ENCODE measurements at regions not wholly inside any gene's neighbourhood (a gene's known extent, or its start where the extent isn't known, plus 50 kb on each side); places are given as distances from the start of the nearest gene placed in this dataset.
"Not testable (repeated sequence)": the region's sequence is repeated elsewhere in the genome, so short reads cannot be mapped to it uniquely, and the experiment has no call there.

DNA sequence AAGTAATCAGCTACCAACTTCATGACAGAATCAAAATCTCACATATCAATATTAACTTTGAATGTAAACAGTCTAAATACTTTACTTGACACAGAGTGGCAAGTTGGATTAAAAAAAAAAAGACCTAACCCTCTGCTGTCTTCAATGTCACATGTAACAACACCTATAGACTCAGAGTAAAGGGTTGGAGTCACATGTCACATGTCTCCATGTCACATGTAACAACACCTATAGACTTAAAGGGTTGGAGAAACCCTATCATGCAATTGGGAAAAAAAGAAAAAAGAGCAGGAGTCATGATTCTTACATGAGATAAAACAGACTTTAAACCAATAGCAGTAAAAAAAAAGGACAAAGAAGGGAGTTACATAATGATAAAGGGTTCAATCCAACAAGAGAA, 665.3 kb upstream of the LRRTM1 start:
- POLR2A ChIA-PET = no interaction called here
- Mint-ChIP-seq H3K27me3 (no peaks in the 10 kb centered on the region), H3K27ac (no peak overlapping the region), H3K9me3 (ENCODE audit: low read depth) (peaks cover 42% of the 10 kb centered on the region), H3K4me1 (no peaks in the 10 kb centered on the region), H3K36me3 (ENCODE audit: low read depth) (no peaks in the 10 kb centered on the region), H3K4me3 (no peak overlapping the region)
- CTCF ChIA-PET = no interaction called here
- intact Hi-C loops (cut with DNase I, micrococcal nuclease) = no loop called here
- DNase-seq (no peak), ATAC-seq (no peak)

DNA sequence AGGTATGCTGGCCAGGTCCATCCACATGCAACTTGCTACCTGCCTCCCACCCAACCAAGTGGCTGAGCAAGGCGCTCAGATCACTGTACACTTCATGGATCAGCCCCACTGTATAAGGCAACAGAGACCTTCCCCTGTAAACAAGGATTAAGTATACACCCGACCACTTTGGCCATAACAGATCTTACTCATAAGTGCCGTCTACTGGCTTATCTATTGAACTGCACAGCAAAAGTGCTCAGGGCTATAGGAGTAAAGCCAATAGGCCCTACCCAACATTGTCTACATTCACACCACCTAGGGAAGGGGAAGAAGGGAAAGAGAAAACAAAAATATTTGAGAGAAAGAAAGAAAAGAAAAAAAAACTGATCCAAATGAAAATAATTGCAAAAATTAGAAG, 663.9 kb upstream of the LRRTM1 start:
- POLR2A ChIA-PET = no interaction called here
- Mint-ChIP-seq H3K9me3 (ENCODE audit: low read depth) (peaks cover 43% of the 10 kb centered on the region), H3K27ac (no peak overlapping the region), H3K4me3 (no peak overlapping the region), H3K36me3 (ENCODE audit: low read depth) (no peaks in the 10 kb centered on the region), H3K27me3 (no peaks in the 10 kb centered on the region), H3K4me1 (no peaks in the 10 kb centered on the region)
- intact Hi-C loops (cut with DNase I, micrococcal nuclease) = no loop called here
- no peak for ATAC-seq
- CTCF ChIA-PET = no interaction called here
- DNase-seq = no peak

DNA sequence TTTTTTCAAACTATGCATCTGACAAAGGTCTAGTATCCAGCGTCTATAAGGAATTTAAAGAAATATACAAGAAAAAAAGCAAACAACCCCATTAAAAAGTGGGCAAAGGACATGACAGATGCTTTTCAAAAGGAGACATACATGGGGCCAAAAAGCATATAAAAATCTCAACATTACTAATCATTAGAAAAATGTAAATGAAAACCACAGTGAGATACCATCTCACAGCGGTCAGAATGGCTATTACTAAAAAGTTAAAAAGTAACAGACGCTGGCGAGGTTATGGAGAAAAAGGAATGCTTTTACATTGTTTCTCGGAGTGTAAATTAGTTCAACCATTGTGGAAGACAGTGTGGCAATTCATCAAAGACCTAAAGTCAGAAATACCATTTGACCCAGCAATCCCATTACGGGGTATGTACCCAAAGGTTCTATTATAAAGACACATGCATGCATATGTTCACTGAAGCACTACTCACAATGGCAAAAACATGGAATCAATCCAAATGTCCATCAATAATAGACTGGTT, 643.1 kb upstream of the LRRTM1 start:
- CTCF ChIA-PET = no interaction called here

DNA sequence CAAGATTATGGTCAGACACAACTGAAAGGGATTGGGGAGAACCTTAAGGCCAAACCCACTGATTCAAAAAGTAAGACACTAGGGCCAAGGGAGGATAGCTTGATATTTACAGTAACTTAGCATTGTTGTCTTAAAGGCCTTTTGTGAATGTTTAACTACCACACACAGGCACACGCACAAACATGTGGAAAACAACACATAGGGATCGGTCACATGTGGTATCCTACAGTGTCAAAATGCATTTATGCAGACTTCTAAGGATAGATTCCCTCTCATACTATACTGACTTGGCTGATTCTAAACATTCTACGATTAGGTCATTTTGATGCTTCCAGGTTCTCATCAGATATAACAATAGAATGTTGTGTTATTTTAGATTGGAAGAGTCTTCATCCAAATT, 638.9 kb upstream of the LRRTM1 start:
- no peak for DNase-seq
- H3K4me1 Mint-ChIP-seq = no peaks in the 10 kb centered on the region
- peaks cover 7% of the 10 kb centered on the region for H3K9me3 Mint-ChIP-seq (ENCODE audit: low read depth)
- ChIA-PET CTCF (no interaction called here), POLR2A (no interaction called here)
- no peaks in the 10 kb centered on the region for H3K36me3 Mint-ChIP-seq (ENCODE audit: low read depth)
- ATAC-seq = no peak
- H3K4me3 Mint-ChIP-seq = no peak overlapping the region
- intact Hi-C loops (cut with DNase I, micrococcal nuclease) = no loop called here
- no peak overlapping the region for H3K27ac Mint-ChIP-seq
- no peaks in the 10 kb centered on the region for H3K27me3 Mint-ChIP-seq

More for the DNA sequence above, 643.1 kb upstream of the LRRTM1 start:
- no peak overlapping the region for H3K4me3 Mint-ChIP-seq
- peaks cover 14% of the 10 kb centered on the region for H3K9me3 Mint-ChIP-seq (ENCODE audit: low read depth)
- intact Hi-C loops (cut with DNase I, micrococcal nuclease) = no loop called here
- H3K36me3 Mint-ChIP-seq (ENCODE audit: low read depth) = no peaks in the 10 kb centered on the region
- no peak overlapping the region for H3K27ac Mint-ChIP-seq
- DNase-seq (no peak), ATAC-seq (no peak)
- H3K27me3 Mint-ChIP-seq = no peaks in the 10 kb centered on the region
- no peaks in the 10 kb centered on the region for H3K4me1 Mint-ChIP-seq
- POLR2A ChIA-PET = no interaction called here

DNA sequence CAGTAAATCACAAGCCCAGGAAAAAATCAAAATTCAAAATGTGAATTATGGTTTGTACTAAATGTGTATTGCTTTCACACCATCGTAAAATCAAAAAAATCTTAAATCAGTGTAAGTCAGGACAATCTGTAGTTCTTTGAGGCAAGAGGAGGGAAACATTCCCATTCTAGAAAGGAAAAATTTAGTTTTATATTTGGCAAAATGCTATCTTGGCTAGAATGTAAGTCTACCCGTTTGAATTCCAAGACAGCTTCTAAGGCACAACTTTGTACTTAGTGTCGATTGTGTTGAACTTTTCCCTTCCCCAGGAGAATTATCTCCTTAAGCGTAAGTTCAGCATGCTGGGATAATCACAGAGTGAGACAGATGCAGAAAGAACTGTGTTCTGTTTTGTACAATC, 638.2 kb upstream of the LRRTM1 start:
- H3K27me3 Mint-ChIP-seq = no peaks in the 10 kb centered on the region
- ChIA-PET CTCF (no interaction called here), POLR2A (no interaction called here)
- H3K27ac Mint-ChIP-seq = no peak overlapping the region
- no peaks in the 10 kb centered on the region for H3K4me1 Mint-ChIP-seq
- DNase-seq (no peak), ATAC-seq (no peak)
- H3K9me3 Mint-ChIP-seq (ENCODE audit: low read depth) = peaks cover 11% of the 10 kb centered on the region
- H3K4me3 Mint-ChIP-seq = no peak overlapping the region
- intact Hi-C loops (cut with DNase I, micrococcal nuclease) = no loop called here
- no peaks in the 10 kb centered on the region for H3K36me3 Mint-ChIP-seq (ENCODE audit: low read depth)

DNA sequence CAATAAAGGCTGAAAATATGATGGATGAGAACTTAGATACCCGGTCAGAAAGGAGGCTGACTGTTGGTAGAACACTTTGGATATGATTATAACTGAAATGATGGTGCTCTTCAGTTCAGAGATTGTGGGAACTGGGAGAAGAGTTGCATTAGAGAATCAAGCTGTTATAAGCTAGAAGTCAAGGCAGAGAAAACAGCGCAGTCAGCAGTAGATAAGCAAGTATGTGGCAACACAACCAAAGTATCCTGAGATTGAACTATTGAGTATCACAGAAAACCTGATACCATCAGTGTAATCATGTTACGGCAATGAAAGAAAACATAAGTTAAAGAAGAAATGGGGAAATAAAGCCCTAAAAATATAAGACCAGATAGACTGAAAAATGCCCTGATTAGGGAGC, 633.9 kb upstream of the LRRTM1 start:
- Mint-ChIP-seq H3K4me1 (no peaks in the 10 kb centered on the region), H3K27me3 (no peaks in the 10 kb centered on the region), H3K4me3 (no peak overlapping the region), H3K9me3 (ENCODE audit: low read depth) (peaks cover 16% of the 10 kb centered on the region), H3K36me3 (ENCODE audit: low read depth) (no peaks in the 10 kb centered on the region), H3K27ac (no peak overlapping the region)
- intact Hi-C loops (cut with DNase I, micrococcal nuclease) = no loop called here
- ATAC-seq (no peak), DNase-seq (no peak)
- CTCF ChIA-PET = no interaction called here
- POLR2A ChIA-PET = no interaction called here

DNA sequence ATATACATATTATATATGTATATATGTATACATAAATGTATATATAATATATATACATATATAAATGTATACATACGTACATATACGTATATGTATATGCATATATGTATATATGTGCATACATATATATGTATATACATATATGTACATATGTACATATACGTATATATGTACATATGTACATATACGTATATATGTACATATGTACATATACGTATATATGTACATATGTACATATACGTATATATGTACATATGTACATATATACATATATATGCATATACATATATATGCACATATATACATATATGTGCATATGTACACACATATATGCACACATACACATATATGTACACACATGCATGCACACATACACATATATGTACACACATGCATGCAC, 627.3 kb upstream of the LRRTM1 start:
- ATAC-seq; POLR2A ChIA-PET; H3K36me3 Mint-ChIP-seq (ENCODE audit: low read depth); H3K4me1 Mint-ChIP-seq; H3K4me3 Mint-ChIP-seq; H3K27ac Mint-ChIP-seq; H3K27me3 Mint-ChIP-seq; intact Hi-C loops (cut with DNase I, micrococcal nuclease); CTCF ChIA-PET; DNase-seq: not testable (repeated sequence)
- H3K9me3 Mint-ChIP-seq (ENCODE audit: low read depth) = peaks cover 25% of the 10 kb centered on the region

DNA sequence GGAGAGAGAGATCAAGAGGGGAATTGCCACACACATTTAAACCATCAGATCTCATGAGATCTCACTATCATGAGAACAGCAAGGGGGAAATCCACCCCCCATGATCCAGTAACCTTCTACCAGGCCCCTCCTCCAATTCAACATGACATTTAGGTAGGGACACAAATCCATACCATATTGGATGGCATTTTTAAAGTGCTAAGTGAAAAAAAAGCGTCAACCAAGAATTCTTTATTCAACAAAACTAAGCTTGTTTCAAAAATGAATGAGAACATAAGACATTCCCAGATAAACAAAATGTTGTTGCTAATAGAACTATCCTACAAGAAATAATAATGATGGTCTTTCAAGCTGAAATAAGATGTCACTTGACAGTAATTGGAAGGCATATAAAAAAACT, 626.2 kb upstream of the LRRTM1 start:
- Mint-ChIP-seq H3K4me1 (no peaks in the 10 kb centered on the region), H3K27ac (no peak overlapping the region), H3K27me3 (no peaks in the 10 kb centered on the region), H3K4me3 (no peak overlapping the region), H3K36me3 (ENCODE audit: low read depth) (no peaks in the 10 kb centered on the region), H3K9me3 (ENCODE audit: low read depth) (peaks cover 24% of the 10 kb centered on the region)
- POLR2A ChIA-PET = no interaction called here
- DNase-seq = no peak
- intact Hi-C loops (cut with DNase I, micrococcal nuclease) = no loop called here
- ATAC-seq = no peak
- CTCF ChIA-PET = no interaction called here

DNA sequence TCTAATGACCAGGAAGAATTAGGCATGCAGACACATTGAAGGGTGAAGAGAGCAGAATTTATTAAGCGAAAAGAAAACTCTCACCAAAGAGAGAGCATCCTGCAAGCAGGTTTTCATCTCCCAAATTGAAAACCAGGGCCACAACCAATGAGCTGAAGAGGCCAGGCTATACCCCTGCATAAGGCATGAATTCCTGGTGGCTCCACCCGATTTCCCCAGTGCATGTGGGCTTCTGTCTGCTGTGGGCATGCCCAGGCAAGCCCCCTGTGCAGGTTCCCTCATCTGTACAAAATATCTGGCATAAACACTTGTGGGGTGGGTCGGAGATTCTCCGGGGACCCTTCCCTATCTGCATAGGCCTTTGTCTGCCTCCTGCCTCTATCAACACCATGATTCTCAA, 621.6 kb upstream of the LRRTM1 start:
- POLR2A ChIA-PET = no interaction called here
- CTCF ChIA-PET = no interaction called here
- H3K4me1 Mint-ChIP-seq = no peaks in the 10 kb centered on the region
- intact Hi-C loops (cut with DNase I, micrococcal nuclease) = no loop called here
- no peak overlapping the region for H3K4me3 Mint-ChIP-seq
- no peak for DNase-seq
- no peak for ATAC-seq
- no peaks in the 10 kb centered on the region for H3K27me3 Mint-ChIP-seq
- no peak overlapping the region for H3K27ac Mint-ChIP-seq
- no peaks in the 10 kb centered on the region for H3K36me3 Mint-ChIP-seq (ENCODE audit: low read depth)
- H3K9me3 Mint-ChIP-seq (ENCODE audit: low read depth) = peaks cover 25% of the 10 kb centered on the region

DNA sequence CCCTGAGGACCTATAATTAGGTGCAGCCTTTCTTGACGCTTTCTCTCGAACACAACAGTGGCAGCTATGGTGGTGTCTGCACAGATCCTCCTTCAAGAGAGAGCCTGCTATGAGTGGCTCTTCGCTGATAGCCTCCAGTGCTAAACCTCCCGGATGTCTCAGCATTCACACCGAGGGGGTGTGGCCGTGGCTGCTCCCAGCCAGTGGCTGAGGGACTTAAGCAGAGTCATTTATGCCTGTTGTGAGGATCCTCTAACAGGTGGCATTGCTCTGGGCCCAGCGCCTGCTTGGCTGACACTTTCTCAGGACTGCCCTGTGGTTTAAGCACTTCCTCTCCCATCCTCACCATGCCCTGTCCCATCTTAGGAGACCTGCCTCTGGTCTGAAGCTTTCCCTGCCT, 592.0 kb upstream of the LRRTM1 start:
- H3K27ac Mint-ChIP-seq = no peak overlapping the region
- H3K36me3 Mint-ChIP-seq (ENCODE audit: low read depth) = no peaks in the 10 kb centered on the region
- peaks cover 17% of the 10 kb centered on the region for H3K9me3 Mint-ChIP-seq (ENCODE audit: low read depth)
- H3K4me1 Mint-ChIP-seq = no peaks in the 10 kb centered on the region
- ATAC-seq = no peak
- intact Hi-C loops (cut with DNase I, micrococcal nuclease) = no loop called here
- CTCF ChIA-PET = no interaction called here
- no peak for DNase-seq
- no peaks in the 10 kb centered on the region for H3K27me3 Mint-ChIP-seq
- H3K4me3 Mint-ChIP-seq = no peak overlapping the region
- POLR2A ChIA-PET = no interaction called here

DNA sequence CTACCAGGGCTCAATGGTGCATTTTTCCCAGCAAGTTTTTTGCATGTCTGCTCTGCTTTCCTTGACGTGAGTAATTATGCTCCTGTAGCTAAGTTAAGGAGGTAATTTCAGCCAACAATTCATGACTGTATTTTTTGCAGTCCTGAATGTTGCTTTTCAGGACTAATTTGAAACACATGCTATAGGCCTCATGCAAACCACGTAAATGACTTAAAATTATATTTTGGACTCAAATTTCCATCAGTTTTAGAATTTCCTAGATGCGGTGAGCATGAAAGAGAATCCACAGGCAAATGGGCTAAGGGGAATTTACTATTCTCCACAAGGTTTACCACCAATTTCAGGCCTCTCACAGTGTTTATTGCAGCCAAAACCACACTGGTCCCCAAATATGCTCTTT, 589.9 kb upstream of the LRRTM1 start:
- no peaks in the 10 kb centered on the region for H3K27me3 Mint-ChIP-seq
- intact Hi-C loops (cut with DNase I, micrococcal nuclease) = no loop called here
- H3K9me3 Mint-ChIP-seq (ENCODE audit: low read depth) = peaks cover 14% of the 10 kb centered on the region
- DNase-seq (no peak), ATAC-seq (no peak)
- ChIA-PET CTCF (no interaction called here), POLR2A (no interaction called here)
- H3K36me3 Mint-ChIP-seq (ENCODE audit: low read depth) = no peaks in the 10 kb centered on the region
- H3K27ac Mint-ChIP-seq = no peak overlapping the region
- no peaks in the 10 kb centered on the region for H3K4me1 Mint-ChIP-seq
- no peak overlapping the region for H3K4me3 Mint-ChIP-seq

DNA sequence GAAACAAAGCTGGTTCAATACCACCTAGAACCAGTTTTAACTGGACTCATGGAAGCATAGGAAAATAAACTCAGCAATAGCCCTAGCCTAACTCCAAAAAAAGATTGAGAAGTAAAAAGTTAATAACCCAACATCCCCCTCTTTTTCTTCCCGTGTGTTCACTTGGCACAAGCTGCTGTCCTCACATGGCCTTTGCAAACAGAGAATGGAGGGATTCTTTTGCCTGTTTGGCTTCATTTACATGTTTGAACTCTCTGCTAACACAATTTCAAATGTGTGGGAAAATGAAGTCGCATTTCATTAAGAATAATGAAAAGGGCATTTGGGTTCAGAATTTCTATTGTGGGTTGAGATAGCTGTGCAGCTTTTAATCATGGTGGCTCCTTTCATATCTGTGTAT, 589.2 kb upstream of the LRRTM1 start:
- H3K9me3 Mint-ChIP-seq (ENCODE audit: low read depth) = peaks cover 14% of the 10 kb centered on the region
- intact Hi-C loops (cut with DNase I, micrococcal nuclease) = no loop called here
- no peak overlapping the region for H3K27ac Mint-ChIP-seq
- H3K4me1 Mint-ChIP-seq = no peaks in the 10 kb centered on the region
- no peak for DNase-seq
- H3K36me3 Mint-ChIP-seq (ENCODE audit: low read depth) = no peaks in the 10 kb centered on the region
- ChIA-PET POLR2A (no interaction called here), CTCF (no interaction called here)
- ATAC-seq = no peak
- no peak overlapping the region for H3K4me3 Mint-ChIP-seq
- no peaks in the 10 kb centered on the region for H3K27me3 Mint-ChIP-seq

DNA sequence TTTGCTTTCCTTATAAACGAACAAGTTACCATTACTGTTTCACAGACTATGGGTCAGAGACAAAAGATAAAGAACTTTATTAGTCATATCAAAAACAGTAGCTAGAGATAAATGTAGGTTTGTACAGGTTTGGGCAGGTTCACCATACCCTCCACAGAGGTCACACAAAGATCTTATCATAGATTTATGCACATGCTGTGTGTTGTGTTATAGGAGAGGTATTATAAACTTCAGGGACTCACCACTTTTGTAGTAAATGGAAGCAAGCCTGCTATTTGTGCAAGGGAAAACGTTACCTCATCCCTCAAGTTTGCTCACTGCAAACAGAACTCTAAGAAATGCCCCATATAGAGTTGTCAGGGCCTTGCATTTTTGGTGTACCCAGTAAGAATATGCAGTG, 584.5 kb upstream of the LRRTM1 start:
- Mint-ChIP-seq H3K4me3 (no peak overlapping the region), H3K36me3 (ENCODE audit: low read depth) (no peaks in the 10 kb centered on the region), H3K27me3 (no peaks in the 10 kb centered on the region), H3K4me1 (no peaks in the 10 kb centered on the region), H3K9me3 (ENCODE audit: low read depth) (peaks cover 15% of the 10 kb centered on the region), H3K27ac (no peak overlapping the region)
- DNase-seq (no peak), ATAC-seq (no peak)
- CTCF ChIA-PET = no interaction called here
- intact Hi-C loops (cut with DNase I, micrococcal nuclease) = no loop called here
- POLR2A ChIA-PET = no interaction called here

Measured in activated CD4-positive, alpha-beta T cell treated with anti-CD3 and anti-CD28 coated beads for 36 hours (primary cell).